ENCODE measurements at regions not wholly inside any gene's neighbourhood (a gene's known extent, or its start where the extent isn't known, plus 50 kb on each side); places are given as distances from the start of the nearest gene placed in this dataset.

GRCh38 chr11:92484570-92484969, 260.0 kb downstream of the FAT3 start (continued):
- TF ChIP-seq ZNF18 (CRISPR knock-in tag; IDR thresholded peaks at IDR 0.05; ENCODE audit: insufficient replicate concordance) (no peak), ZNF788 (CRISPR knock-in tag; IDR thresholded peaks at IDR 0.05; ENCODE audit: borderline replicate concordance) (no peak)

- in situ Hi-C loops (cut with HindIII; ENCODE audit: extremely low pct_ligation_motif_present, low pct_unique_long_range_greater_than_20kb) (no loop called here), intact Hi-C loops (cut with micrococcal nuclease; ENCODE audit: unreplicated experiment) (no loop called here)
- no peak for ATAC-seq
- Histone ChIP-seq H3K36me3 (replicated peaks in 1 of 2; ENCODE audit: control insufficient read depth in 1 of 2, insufficient read depth in 2 of 2, low read length in 2 of 2) (no peaks in the 10 kb centered on the region), H3K9ac (ENCODE audit: insufficient read depth, low read depth, low read length) (no peak overlapping the region), H3K4me1 (ENCODE audit: insufficient read depth, low read length) (peaks cover 20% of the 10 kb centered on the region), H3K27me3 (ENCODE audit: control insufficient read depth in 1 of 2, insufficient read depth in 2 of 2, low read length in 2 of 2) (no peaks in the 10 kb centered on the region), H3K4me2 (ENCODE audit: low read depth, low read length) (no peak overlapping the region), H3K4me3 (replicated peaks in 1 of 3; ENCODE audit: insufficient read depth in 1 of 3, low read depth in 2 of 3, low read length in 3 of 3) (no peak overlapping the region), H3K27ac (ENCODE audit: extremely low read length, insufficient read depth, low read length) (no peak overlapping the region), H3K9me3 (ENCODE audit: low read length) (no peaks in the 10 kb centered on the region), H3K79me2 (ENCODE audit: insufficient read depth, low read length) (no peaks in the 10 kb centered on the region), H4K20me1 (ENCODE audit: insufficient read depth, low read length) (no peaks in the 10 kb centered on the region), H2AFZ (ENCODE audit: low read length) (no peak overlapping the region)
- FAIRE-seq, result no peak
- WGBS (ENCODE audit: low lambda C conversion rate), result 2% methylated on average over 3 of the region's 3 CpGs
- CTCF ChIA-PET (ENCODE audit: low intra/inter-chr PET ratio, low total read pairs), result no interaction called here
- no TSS peak for BruUV-seq (replicated peaks)
- POLR2A ChIA-PET, result no interaction called here
- DNase-seq (ENCODE audit: low spot score), result no peak
- TF ChIP-seq IRX3 (CRISPR knock-in tag; IDR thresholded peaks at IDR 0.05; ENCODE audit: borderline replicate concordance, low read depth) (no peak), ZNF576 (CRISPR knock-in tag; IDR thresholded peaks at IDR 0.05) (no peak), SIX4 (CRISPR knock-in tag; IDR thresholded peaks at IDR 0.05) (no peak), ZNF768 (CRISPR knock-in tag; IDR thresholded peaks at IDR 0.05) (no peak), IKZF1 (IDR thresholded peaks at IDR 0.05) (no peak), ZNF251 (CRISPR knock-in tag; IDR thresholded peaks at IDR 0.05) (no peak), CREB1 (IDR thresholded peaks at IDR 0.05) (no peak), CREB1 (CRISPR knock-in tag; IDR thresholded peaks at IDR 0.05) (no peak), STAT5B (CRISPR knock-in tag; IDR thresholded peaks at IDR 0.05) (no peak), NCOA2 (CRISPR knock-in tag; IDR thresholded peaks at IDR 0.05) (no peak), ZBTB40 (IDR thresholded peaks at IDR 0.05) (no peak), ZBTB40 (CRISPR knock-in tag; IDR thresholded peaks at IDR 0.05) (no peak), ELF4 (CRISPR knock-in tag; IDR thresholded peaks at IDR 0.05; ENCODE audit: borderline replicate concordance) (no peak)
Measured at GRCh38 chr11:92489826-92490399, 265.3 kb downstream of the FAT3 start.
